NT2/D1 (cell line): ENCODE measurements at regions not wholly inside any gene's neighbourhood (a gene's known extent, or its start where the extent isn't known, plus 50 kb on each side); places are given as distances from the start of the nearest gene placed in this dataset.

Experiments
- SUZ12 ChIP-seq: IDR thresholded peaks from 2 replicates; pipeline ENCODE4 v1.6.1; 2011; ENCODE audit not compliant: insufficient read length, insufficient read depth; ENCODE audit errors: extremely low read depth
- YY1 ChIP-seq: IDR thresholded peaks from 2 replicates; pipeline ENCODE4 v1.6.1; 2011; ENCODE audit not compliant: insufficient read length, insufficient read depth
- ZNF274 ChIP-seq: IDR thresholded peaks from 2 replicates; pipeline ENCODE4 v1.6.1; 2011; ENCODE audit warnings: mild to moderate bottlenecking, low read depth, low read length

GRCh38 chr2:136254681-136255080 is 136.7 kb upstream of the CXCR4 start:
- TF ChIP-seq SUZ12: no peak
- TF ChIP-seq ZNF274: no peak
- TF ChIP-seq YY1: no peak
